Lower lobe of right lung (tissue), 2 donors: ENCODE measurements at regions not wholly inside any gene's neighbourhood (a gene's known extent, or its start where the extent isn't known, plus 50 kb on each side); places are given as distances from the start of the nearest gene placed in this dataset.
"Not testable (repeated sequence)": the region's sequence is repeated elsewhere in the genome, so short reads cannot be mapped to it uniquely, and the experiment has no call there.

ENCODE experiments used
- ATAC-seq, 2 donors: fragments of 200-7000 bp; cut with Tn5 transposase; one replicate each; pipeline ENCODE4 v1.9.1; 2020 to 2022; ENCODE audit warnings: mild to moderate bottlenecking in 2 of 2, moderate library complexity in 2 of 2
- DNase-seq: peaks from one replicate; pipeline ENCODE4 v3.0.0-alpha.2; 2020
- H3K27ac ChIP-seq: fragments of 200-600 bp; one replicate; pipeline ENCODE4 v1.8.0; 2022
- H3K27me3 ChIP-seq: fragments of 200-600 bp; one replicate; pipeline ENCODE4 v1.8.0; 2022; ENCODE audit warnings: low read depth
- H3K36me3 ChIP-seq: fragments of 200-600 bp; one replicate; pipeline ENCODE4 v1.8.0; 2022; ENCODE audit warnings: mild to moderate bottlenecking
- H3K4me1 ChIP-seq: fragments of 200-600 bp; one replicate; pipeline ENCODE4 v1.8.0; 2022
- H3K4me3 ChIP-seq: fragments of 200-600 bp; one replicate; pipeline ENCODE4 v1.8.0; 2022; ENCODE audit warnings: mild to moderate bottlenecking
- H3K9me3 ChIP-seq: fragments of 200-600 bp; one replicate; pipeline ENCODE4 v1.8.0; 2022
- intact Hi-C: fragments of 100-400 bp; cut with DNase I; formaldehyde crosslinking; loops from one replicate; pipeline ENCODE4 v1.11.0; 2022
- TF ChIP-seq, protein P1 (sequence below): fragments of 200-600 bp; IDR thresholded peaks from one replicate; pipeline ENCODE4 v1.8.0; 2022; ENCODE audit warnings: antibody characterized with exemption, mild to moderate bottlenecking
- donor health status: DM: no; HTN: yes; CAD: no; lungs with severe emphysema.

DNA sequence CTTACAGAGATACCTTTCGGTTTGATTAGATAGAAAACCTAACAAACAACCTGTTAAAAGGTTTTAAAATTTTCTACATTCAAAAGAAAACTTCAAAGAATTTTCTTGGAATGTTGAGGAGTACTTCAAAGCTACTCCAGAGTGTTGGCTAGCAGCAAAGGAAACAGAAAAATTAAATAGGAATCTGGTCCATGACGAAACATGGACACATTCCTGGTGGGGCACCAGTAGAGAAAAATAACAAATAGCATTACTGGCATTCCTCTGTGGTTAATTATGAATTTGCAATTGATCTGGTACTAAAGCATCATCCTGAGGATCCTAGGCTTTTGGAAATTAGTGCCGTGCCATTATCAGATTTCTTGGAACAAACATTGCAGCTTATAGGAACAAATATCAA is 59.5 kb upstream of the DPPA4 start:
- Histone ChIP-seq H3K9me3 (no peaks in the 10 kb centered on the region), H3K27ac (no peak overlapping the region), H3K36me3 (no peaks in the 10 kb centered on the region), H3K27me3 (no peaks in the 10 kb centered on the region), H3K4me3 (no peak overlapping the region), H3K4me1 (no peaks in the 10 kb centered on the region)
- TF ChIP-seq, protein P1, sequence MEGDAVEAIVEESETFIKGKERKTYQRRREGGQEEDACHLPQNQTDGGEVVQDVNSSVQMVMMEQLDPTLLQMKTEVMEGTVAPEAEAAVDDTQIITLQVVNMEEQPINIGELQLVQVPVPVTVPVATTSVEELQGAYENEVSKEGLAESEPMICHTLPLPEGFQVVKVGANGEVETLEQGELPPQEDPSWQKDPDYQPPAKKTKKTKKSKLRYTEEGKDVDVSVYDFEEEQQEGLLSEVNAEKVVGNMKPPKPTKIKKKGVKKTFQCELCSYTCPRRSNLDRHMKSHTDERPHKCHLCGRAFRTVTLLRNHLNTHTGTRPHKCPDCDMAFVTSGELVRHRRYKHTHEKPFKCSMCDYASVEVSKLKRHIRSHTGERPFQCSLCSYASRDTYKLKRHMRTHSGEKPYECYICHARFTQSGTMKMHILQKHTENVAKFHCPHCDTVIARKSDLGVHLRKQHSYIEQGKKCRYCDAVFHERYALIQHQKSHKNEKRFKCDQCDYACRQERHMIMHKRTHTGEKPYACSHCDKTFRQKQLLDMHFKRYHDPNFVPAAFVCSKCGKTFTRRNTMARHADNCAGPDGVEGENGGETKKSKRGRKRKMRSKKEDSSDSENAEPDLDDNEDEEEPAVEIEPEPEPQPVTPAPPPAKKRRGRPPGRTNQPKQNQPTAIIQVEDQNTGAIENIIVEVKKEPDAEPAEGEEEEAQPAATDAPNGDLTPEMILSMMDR, result no peak
- ATAC-seq (peak; percentile 69 to 83), DNase-seq (no peak)
- intact Hi-C loops, result no loop called here

DNA sequence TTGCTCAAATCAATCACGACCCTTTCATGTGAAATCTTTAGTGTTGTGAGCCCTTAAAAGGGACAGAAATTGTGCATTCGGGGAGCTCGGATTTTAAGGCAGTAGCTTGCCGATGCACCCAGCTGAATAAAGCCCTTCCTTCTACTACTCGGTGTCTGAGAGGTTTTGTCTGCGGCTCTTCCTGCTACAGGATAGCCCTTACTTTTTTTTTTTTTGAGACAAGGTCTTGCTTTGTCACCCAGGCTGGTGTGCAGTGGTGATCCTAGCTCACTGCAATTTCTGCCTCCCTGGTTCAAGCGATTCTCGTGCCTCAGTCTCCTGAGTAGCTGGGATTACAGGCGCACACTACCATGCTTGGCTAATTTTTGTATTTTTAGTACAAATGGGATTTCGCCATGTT is 56.4 kb upstream of the DPPA4 start:
- H3K4me3 ChIP-seq, H3K36me3 ChIP-seq, ATAC-seq, DNase-seq, H3K9me3 ChIP-seq, H3K27me3 ChIP-seq, intact Hi-C loops, H3K4me1 ChIP-seq, H3K27ac ChIP-seq: not testable (repeated sequence)

DNA sequence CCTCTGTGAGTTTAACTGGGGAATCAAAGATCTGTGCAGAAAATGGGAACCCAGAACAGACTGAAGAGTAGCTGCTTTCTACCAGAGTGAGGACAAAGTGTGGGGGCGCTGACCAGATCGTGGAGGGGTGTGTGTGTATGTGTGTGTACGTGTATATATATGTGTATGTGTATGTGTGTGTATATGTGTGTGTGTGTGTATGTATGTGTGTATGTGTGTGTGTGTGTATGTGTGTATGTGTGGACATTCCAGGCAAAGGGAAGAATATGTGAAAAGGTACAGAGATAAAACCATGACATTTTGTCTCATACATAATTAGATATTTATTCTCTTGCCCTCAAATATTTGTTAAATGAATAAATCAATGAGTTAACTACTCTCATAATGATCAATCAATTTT is 54.9 kb upstream of the DPPA4 start:
- Histone ChIP-seq H3K4me3 (no peak overlapping the region), H3K27ac (no peak overlapping the region), H3K9me3 (no peaks in the 10 kb centered on the region), H3K36me3 (no peaks in the 10 kb centered on the region), H3K27me3 (no peaks in the 10 kb centered on the region), H3K4me1 (no peaks in the 10 kb centered on the region)
- no peak for DNase-seq
- intact Hi-C loops, result no loop called here
- no peak for ATAC-seq
- TF ChIP-seq, protein P1, result no peak

DNA sequence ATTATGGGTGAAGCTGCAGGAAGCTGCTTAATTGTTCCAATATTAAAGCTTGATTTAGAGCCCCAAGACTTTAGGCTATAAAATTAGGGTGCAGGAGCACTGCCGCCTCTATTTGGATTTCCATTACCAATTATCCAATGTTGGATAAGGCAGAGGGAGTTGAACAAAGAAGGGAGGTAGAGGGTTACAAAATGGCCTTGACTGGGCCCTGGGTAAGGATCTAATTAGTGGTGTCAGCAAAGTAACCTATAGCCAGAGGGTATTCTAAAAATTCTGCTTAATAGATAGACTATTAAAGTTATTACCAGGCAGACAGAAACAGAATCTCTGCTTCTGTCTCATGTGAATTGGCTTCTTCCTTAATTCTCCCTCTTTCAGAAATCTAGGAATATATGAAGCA is 50.3 kb upstream of the DPPA4 start:
- TF ChIP-seq, protein P1, result no peak

DNA sequence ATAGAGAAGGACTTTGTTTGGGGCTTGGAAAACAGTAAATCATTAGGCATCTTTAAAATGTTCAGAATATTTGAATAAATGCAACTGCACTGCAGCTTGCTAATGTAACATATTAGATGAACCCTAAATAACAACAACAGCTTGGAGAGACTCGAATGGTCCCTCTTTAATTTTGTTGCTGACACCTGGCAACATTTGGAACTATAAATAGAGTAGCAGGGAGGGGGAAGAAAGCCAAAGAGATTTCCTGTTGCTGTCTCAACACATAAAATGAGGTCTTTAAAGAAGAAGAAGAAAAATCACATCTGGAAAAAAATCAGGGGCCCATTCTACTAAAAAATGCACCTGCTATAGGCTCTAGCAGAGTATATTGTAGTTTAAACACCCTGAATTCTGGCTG is 49.9 kb upstream of the DPPA4 start:
- ATAC-seq, result no peak
- H3K4me1 ChIP-seq, result no peaks in the 10 kb centered on the region
- DNase-seq, result no peak
- intact Hi-C loops, result no loop called here
- TF ChIP-seq, protein P1, result no peak
- H3K36me3 ChIP-seq, result no peaks in the 10 kb centered on the region
- no peaks in the 10 kb centered on the region for H3K27me3 ChIP-seq
- H3K27ac ChIP-seq, result no peak overlapping the region
- H3K9me3 ChIP-seq, result no peaks in the 10 kb centered on the region
- no peak overlapping the region for H3K4me3 ChIP-seq

More for the DNA sequence above, 50.3 kb upstream of the DPPA4 start:
- ATAC-seq (no peak), DNase-seq (no peak)
- H3K9me3 ChIP-seq, result no peaks in the 10 kb centered on the region
- H3K36me3 ChIP-seq, result no peaks in the 10 kb centered on the region
- no peak overlapping the region for H3K4me3 ChIP-seq
- intact Hi-C loops, result no loop called here
- no peak overlapping the region for H3K27ac ChIP-seq
- no peaks in the 10 kb centered on the region for H3K4me1 ChIP-seq
- no peaks in the 10 kb centered on the region for H3K27me3 ChIP-seq
